Hematopoietic multipotent progenitor cell treated with erythropoietin and hydrocortisone succinate and interleukin-3 and kit ligand, for 17 days (in vitro differentiated cells): ENCODE measurements at regions not wholly inside any gene's neighbourhood (a gene's known extent, or its start where the extent isn't known, plus 50 kb on each side); places are given as distances from the start of the nearest gene placed in this dataset.
"Not testable (repeated sequence)": the region's sequence is repeated elsewhere in the genome, so short reads cannot be mapped to it uniquely, and the experiment has no call there.

Source experiments
- DNase-seq: peaks from one replicate; pipeline ENCODE4 v3.0.0-alpha.2; 2015; ENCODE audit warnings: low spot score

DNA sequence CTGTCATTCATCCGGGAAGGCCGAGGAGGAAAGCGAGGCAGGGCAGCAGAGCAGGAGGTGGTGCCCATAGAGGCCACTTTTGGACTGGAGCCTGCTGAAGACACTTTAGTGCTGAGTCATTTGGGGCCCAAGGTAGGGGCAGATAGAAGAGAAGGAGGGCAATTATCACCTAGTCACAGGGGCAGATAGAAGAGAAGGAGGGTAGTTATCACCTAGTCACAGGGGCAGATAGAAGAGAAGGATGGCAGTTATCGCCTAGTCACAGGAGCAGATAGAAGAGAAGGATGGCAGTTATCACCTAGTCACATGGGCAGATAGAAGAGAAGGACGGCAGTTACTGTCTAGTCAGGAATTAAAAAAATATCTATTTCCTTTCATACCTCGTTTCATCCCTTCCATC is 1372.6 kb downstream of the FOXD4L5 start:
- not testable (repeated sequence) for DNase-seq

DNA sequence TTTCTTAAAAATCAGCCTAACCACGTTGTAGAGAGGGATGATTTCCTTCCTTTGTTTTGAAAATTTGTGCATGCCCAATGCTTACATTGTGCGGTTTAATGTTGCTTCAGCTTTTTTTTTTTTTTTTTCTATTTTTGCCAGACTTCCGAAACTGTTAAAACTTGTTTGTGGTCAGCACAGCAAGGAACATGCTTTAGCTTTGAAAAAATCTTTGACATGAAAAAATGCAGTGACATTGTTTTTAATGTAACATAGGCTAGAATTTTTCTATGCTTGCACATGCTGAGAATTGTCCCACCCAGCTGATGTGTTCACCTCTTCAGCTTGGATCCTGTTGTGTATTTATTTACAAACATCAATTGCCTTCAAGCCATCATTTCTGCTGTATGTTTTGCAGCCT is 1375.9 kb downstream of the FOXD4L5 start:
- DNase-seq: not testable (repeated sequence)

DNA sequence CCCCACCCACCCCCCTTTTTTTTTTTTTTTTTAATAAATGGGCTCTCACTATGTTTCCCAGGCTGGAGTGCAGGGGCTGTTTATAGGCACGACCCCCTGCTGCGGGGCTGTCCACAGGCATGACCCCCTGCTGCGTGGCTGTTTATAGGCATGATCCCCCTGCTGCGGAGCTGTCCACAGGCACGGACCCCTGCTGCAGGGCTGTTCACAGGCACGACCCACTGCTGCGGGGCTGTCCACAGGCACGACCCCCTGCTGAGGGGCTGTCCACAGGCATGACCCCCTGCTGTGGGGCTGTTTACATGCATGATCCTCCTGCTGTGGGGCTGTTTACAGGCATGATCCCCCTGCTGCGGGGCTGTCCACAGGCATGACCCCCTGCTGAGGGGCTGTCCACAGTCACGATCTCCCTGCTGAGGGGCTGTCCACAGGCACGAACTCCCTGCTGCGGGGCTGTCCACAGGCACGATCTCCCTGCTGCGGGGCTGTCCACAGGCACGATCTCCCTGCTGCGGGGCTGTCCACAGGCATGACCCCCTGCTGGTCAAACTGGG is 1385.3 kb downstream of the FOXD4L5 start:
- DNase-seq: not testable (repeated sequence)

DNA sequence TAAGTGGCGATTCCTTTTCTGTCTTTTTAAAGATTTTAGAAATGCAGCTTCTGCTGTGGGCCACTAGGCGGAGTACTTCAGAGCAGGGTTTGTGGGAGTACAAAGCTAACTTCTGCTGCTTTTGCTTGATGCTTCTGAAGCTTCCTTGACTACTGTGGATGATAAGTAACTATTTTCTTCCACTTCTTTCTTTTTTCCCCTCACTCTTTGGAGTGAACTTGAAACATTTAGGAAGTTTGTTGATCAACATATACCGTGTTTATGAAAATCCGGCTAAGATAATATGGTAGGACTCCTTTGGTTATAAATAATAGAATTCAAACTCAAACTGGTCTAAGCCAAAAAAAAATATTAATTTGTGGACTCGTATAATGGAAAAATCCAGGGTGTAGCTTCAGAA is 1403.6 kb downstream of the FOXD4L5 start:
- DNase-seq: not testable (repeated sequence)

DNA sequence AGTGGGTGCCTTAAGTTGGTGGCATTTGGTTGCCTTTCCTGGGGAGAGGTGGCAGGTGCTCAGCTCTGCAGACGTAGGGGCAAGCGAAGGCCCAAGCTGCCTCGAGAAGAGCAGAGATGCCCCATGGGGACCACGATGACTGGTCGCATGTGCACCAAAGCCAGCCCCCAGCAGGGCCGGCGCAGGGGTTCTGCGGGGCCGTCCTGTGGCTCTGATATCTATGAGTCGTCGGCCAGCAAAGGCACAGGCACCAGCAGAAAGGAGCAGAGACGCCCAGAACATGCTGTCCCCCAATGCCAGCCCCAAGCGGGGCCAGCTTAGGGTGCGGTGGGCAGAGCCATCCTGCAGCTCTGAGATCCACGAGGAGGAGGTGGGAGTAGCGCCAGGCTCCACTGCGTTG is 1408.6 kb downstream of the FOXD4L5 start:
- not testable (repeated sequence) for DNase-seq

DNA sequence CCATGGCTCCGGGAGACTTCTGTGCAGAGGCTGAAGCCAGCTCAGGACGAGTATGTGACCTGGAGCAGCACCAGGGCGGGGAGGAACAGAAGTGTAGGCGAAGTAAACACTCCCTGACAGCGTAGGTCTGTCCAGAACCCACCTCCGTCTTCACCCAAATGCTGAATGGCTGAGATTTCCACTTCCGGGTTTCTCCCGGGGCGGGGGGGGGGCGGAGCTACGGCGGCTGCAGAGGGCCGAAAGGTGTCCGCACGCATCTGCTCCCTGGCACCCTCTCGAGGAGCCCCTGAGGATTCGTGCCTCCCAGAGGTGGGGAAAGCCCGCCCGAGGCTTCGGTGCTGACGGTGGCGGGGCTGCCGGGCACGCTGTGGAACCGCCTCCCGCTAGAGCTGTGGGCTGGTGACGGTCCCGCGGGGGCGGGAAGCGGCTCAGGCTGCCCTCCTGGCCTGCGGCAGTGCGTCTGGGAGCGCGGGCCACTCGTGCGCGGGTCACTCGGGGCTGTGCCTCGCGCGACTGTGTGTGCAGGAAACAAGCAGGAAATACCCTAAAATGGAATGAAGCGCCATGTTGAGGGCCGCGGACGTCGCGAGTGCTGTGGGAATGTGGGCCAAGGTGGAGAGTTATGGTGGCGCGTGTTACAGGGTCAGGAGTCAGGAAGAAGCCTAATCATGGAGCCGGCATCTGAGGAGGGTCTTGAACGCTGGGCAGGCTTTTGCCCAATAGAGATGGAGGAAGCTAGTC is 1425.4 kb downstream of the FOXD4L5 start:
- DNase-seq: no peak

DNA sequence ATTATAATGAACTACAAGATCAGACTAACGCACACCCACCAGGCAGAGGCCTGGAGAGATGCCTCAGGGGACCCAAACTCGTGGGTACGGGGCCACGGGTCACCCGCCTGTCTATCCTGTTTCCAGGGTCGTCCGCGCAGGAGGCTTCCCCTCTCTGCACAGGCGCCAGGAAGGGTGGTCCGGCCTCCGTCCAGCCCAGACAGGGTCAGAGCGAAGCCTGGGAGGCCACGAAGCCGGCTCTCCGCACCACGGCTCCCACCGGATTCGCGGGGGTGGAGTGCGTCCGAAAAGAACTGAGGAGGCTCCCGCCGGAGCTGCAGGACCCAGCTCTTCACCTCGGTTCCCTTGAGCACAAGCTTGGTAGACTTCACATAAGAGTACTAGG is 1425.9 kb downstream of the FOXD4L5 start:
- not testable (repeated sequence) for DNase-seq

DNA sequence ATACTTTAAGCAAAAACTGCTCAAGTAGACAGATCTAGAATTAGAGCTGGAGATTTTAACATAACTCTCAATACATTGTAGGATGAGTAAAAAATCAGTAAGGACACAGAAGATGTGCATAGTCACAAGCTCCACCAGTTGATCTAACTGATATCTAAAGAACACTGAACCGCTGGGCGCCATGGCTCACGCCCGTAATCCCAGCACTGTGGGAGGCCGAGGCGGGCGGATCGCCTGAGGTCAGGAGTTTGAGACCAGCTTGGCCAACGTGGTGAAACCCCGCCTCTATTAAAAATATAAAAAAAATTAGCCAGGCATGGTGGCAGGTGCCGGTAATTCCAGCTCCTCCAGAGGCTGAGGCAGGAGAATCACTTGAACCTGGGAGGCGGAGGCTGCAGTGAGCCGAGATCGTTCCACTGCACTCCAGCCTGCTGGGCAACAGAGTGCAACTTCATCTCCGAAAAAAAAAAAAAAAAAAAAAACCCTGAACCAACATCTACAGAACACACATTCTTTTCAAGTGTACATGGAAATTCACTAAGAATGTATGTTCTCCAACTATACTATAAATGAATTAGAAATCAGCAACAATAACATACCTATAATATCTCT is 1431.8 kb downstream of the FOXD4L5 start:
- not testable (repeated sequence) for DNase-seq

DNA sequence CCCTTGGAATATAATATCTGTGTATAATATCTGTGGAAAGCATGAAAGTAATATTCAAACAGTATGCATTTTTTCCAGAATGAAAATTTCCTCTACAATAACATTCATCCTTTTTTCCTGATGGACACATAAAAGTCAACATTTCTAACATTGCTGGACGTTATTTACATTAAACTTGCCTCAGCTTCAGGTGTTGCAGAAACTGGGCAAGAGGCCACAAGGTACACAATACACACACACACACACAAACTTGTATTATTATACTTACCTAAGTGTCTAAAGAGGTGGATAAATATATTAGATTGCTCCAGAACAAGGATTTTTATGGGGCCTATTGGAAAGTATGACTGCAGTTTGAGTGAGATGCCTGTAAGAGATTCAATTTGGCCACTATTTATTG is 1460.2 kb downstream of the FOXD4L5 start:
- not testable (repeated sequence) for DNase-seq

DNA sequence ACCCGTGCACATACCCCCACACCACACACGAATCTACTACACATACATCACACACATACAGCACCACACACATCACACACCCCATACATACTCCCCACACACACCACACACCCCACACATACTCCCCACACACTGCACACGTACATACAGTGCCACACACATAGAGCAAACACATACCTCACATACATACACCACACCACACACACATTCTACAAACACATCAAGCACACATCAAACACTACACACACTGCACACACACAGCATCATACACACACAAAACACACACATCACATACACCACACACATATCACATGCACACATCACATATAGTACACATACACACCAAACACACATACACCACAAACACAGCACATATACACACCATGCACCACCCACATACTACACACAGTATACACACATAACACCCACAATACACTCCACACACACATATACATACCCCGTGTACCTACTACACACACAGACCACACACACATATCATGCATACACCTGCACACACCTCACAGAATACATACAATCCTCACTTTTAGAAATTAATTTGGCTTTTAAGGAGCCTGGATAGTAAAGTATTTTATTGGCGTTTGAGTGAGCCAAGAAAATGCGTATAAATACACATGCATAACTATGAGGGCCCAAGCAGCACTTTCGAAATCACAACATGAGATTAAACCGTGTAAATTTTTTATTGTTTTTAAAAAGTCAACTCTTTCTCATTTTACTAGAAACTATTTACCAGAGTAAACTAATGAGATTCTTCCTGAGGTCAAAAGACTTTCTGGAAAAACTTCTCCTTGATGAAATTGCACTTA is 1461.4 kb downstream of the FOXD4L5 start:
- not testable (repeated sequence) for DNase-seq

DNA sequence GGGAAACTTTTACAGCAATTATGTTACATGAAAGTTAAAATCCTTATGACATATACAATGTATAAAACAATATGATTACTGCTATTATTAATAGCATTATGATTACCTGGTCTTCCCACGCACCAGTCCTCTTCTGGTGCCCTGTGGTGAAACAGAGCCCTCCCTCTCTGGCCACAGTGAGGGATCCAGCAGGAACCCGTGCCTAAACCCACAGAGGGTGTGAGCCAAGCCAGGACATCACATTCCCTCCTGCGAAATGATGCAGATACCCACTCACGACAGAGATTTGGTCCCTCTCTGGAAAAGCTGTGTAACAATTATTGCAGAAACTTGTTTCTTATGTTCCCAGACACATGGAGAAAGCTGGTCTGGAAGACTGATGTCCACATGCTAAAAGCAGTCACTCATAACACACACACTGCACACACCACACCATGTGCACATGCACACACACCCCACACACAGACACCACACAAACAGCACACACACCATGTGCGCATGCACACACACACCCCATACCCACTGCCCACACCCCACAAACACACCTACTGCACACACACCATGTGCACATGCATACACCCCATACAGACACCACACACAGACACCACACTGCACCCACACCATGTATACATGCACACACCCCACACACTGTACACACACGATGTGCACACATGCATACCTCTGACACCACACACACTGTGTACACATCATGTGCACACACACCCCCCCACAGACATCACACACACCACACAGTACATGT is 1462.2 kb downstream of the FOXD4L5 start:
- not testable (repeated sequence) for DNase-seq

DNA sequence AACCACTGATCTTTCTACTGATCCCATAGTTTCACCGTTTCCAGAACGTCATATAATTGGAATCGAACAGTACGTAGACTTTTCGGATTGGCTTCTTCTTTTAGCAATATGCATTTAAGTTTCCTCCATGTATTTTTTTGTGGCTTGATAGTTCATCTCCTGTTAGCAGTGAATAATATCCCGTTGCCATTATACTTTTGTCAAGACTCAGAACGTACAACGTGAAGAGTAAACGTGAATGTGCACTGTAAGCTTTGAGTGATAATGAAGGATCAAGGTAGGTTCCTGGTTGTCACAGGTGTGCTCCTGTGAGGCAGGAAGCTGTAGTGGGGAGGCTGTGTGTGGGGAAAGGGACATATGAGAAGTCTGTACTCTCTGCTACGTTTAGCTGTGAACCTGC is 1463.7 kb downstream of the FOXD4L5 start:
- DNase-seq: peak; percentile 17

DNA sequence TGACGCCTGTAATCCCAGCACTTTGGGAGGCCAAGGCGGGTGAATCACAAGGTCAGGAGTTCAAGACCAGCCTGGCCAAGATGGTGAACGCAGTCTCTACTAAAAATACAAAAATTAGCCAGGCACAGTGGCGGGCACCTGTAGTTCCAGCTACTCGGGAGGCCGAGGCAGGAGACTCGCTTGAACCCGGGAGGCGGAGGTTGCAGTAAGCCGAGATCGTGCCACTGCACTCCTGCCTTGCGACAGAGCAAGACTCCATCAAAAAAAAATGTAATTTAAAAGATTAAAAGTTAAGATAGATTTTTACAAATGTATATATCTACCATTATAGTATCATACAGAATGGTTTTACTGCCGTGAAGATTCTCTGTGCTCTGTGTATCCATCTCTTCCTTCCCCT is 1464.1 kb downstream of the FOXD4L5 start:
- DNase-seq: not testable (repeated sequence)

DNA sequence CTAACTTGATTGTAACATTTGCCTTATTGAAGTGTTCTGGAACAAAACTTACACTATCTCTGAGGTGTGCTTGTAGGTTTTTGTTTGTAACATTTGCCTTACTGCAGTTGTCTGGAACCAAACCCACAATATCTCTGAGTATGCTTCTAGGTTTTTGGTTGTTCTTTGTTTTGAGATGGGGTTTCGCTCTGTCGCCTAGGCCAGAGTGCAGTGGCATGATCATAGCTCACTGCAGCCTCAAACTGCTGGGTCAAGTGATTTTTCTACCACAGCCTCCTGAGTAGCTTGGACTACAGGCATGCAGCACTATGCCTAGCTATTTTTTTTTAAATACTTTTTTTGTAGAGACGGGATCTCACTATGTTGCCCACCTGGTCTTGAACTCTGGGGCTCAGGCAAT is 1464.6 kb downstream of the FOXD4L5 start:
- DNase-seq: not testable (repeated sequence)

DNA sequence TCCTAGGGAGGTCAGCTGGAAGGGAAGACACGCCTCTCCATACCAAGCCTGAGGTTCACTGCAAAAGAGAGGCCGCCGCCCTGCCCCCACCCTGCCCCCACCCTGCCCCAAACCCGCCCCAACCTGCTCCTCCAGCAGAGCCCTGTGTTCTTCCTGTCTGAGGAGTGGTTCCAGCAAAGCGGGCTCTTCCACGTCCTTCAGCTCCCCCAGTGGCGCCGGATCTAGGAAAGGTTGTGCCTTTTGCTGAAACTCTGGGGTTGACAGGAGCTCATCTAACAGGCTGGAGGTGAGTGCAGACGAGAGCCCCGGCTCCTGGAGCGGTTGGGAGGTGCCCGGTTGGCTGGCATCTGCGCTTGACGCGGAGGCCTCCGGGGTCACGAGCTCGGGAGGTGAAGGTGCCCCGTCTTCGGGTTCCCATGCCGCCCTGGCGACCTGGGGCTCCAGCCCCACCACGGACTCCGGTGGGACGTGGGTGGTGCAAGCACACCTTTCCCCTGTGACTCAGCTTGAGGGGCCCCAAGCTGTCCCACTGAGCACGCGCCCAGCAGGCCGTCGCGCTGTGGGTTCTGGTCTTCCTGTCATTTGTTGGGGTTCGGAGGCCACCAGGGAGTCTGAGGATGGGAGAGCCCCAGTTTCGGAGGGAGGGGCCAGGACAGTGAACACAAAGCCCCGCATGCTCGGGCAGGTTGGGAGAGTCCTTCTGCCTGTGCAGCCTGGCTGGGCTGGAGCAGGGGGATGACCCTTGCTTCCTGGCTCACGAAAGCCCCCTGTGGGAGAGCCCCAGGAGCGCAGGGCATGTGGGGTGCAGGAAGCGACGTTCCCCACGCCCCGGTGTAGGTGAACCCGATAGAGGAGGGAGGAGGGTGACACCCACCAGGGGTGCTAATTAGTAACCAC is 1467.1 kb downstream of the FOXD4L5 start:
- no peak for DNase-seq

DNA sequence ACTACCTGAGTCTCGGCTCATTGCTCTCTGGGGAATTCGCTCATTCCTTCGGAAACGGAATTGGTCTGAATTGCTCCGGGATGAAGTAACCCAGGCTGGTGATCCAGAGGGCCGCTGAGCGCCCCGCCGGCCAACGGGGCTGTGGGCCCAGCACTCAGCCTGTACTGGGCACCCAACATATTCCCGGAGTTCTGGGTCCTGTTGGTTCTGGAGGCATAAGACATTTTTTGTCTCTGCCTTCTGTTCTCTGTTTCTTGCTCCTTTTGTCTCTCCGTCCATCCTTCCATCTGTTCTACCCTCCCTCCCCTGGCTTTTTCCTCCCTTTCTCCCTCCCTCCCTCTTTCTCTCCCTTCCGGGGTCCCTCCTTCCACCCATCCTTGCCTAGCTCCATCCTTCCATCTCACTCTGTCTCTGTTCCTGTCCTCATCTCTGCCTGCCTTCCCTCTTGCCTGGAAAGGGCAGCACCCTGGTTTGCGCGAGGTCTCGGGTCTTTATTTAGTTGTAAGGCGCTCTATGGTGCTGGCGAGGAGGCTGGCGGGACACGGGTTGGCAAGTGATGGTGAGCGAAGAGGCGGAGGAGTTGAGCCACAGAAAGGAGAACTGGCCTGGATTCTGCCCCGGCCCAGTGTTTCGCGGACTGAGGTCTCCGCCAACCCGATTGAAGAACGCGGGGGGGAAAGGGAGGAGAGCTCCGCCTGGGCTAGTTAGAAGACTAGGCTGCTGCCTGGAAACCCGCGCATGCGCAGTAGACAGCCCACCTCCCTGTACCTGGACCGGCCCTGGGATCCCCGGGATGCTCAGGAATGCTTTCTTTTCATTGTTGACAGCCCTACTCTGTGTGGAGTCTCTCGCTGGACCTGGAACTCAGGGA is 1468.0 kb downstream of the FOXD4L5 start:
- peak; percentile 27 for DNase-seq

DNA sequence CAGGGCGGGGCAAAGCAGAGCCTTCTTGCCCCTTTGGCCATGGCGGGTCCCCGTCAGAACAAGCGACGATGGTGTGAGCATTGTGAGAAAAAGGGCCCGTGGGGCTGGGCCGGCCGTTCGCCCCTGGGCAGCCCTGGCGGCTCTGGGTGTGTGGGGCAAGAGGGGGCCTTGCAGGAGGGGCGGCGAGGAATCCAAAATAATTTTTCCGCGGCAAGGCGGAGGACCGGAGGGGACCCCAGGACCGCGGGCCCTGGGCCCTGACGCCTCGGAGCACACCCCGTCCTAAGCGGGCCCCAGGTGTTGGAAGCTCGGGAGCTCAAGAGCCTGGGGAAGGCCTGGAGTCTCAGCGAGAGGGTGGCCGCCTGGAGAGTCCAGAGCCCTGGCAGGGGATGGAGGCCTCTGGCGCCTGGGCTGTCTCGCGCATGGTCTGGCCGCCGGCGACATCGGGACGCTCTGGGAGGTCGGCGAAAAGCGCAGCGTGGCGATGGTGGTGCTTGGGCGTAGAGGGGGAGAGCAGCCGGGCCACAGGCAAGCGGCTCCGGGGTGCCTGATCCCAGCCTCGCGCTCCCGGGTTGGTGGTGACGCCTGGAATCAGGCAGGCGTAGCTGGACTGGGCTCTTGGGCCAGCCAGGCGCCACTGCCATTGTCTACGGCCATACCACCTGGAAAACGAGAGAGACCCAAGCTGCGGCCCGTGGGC is 1469.9 kb downstream of the FOXD4L5 start:
- DNase-seq: not testable (repeated sequence)

DNA sequence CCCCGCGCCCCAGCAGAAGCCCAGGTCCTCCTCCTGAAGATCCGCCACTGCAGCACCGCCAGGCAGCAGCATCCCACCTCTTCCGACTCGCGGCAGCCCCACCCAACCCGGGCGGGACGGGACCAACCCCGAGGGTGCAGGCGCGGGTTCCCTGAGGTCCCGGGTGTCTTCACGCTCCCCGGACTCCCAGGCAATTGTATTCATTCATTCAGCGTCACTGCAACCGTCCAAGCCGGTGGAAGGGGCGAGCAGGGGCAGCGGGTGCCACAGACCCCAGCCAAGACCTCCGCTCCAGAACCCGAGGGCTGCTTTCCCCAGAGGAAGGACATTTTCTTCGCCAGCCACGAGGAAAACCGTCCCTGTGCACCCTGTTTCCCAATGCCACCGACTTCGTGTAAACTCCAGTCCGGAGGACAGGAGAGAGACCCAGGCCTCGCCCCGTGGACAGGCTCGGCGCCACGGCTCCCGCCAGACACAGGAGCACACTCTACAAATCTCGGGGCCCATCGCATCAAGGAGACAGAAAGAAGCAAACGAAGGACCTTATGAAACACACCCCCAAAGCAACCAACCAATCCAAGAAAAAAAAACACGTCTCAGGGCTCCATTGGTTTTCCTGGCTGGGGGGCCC is 1471.5 kb downstream of the FOXD4L5 start:
- not testable (repeated sequence) for DNase-seq

DNA sequence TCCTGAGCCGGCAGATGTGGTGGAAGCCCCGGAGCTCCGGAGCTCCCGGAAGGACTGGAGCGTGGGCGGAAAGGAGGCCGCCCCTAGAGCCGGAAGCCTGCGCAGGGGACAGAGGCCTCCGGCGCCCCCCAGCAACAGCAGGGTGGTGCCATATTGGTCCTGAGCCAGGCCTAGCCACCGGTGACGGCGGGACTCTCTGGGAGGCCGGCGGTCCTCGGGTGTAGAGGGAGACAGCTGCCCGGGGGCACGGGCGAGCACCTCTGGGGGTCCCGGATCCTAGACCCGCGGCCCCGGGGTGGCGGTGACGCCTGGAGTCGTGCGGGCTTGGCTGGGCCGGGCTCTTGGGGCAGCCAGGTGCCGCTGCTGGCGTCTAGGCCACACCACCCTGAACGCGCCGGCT is 1472.2 kb downstream of the FOXD4L5 start:
- DNase-seq: not testable (repeated sequence)
